ENCODE measurements at regions not wholly inside any gene's neighbourhood (a gene's known extent, or its start where the extent isn't known, plus 50 kb on each side); places are given as distances from the start of the nearest gene placed in this dataset.

DNA sequence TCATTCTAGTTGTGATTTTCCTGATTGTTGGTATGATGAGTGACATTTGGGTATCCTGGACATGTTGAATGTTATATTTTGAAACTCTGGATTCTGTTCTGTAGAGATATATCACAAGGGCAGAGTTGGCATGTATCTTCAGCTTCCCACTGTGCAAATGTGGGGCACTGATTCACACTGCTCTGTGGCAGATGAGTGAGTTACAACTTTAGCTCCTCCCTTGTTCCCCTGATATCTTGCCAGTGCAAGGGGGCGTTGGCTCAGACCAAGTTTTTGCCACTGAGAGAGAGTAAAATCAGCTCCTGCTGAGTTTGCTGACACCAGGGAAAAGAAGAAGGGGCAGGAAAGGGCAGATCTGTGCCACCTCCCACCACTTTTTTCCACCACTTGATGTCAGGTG is 199.6 kb upstream of the MMADHC start:
- Histone ChIP-seq H3K4me1 (no peaks in the 10 kb centered on the region), H3K36me3 (no peaks in the 10 kb centered on the region), H3K9me3 (no peaks in the 10 kb centered on the region), H3K27me3 (no peaks in the 10 kb centered on the region), H3K4me3 (ENCODE audit: low read depth, low read length) (no peak overlapping the region)
- TF ChIP-seq, protein P1, sequence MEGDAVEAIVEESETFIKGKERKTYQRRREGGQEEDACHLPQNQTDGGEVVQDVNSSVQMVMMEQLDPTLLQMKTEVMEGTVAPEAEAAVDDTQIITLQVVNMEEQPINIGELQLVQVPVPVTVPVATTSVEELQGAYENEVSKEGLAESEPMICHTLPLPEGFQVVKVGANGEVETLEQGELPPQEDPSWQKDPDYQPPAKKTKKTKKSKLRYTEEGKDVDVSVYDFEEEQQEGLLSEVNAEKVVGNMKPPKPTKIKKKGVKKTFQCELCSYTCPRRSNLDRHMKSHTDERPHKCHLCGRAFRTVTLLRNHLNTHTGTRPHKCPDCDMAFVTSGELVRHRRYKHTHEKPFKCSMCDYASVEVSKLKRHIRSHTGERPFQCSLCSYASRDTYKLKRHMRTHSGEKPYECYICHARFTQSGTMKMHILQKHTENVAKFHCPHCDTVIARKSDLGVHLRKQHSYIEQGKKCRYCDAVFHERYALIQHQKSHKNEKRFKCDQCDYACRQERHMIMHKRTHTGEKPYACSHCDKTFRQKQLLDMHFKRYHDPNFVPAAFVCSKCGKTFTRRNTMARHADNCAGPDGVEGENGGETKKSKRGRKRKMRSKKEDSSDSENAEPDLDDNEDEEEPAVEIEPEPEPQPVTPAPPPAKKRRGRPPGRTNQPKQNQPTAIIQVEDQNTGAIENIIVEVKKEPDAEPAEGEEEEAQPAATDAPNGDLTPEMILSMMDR (IDR thresholded peaks at IDR 0.05; ENCODE audit: low read depth, low read length) = no peak
- no peak for DNase-seq

DNA sequence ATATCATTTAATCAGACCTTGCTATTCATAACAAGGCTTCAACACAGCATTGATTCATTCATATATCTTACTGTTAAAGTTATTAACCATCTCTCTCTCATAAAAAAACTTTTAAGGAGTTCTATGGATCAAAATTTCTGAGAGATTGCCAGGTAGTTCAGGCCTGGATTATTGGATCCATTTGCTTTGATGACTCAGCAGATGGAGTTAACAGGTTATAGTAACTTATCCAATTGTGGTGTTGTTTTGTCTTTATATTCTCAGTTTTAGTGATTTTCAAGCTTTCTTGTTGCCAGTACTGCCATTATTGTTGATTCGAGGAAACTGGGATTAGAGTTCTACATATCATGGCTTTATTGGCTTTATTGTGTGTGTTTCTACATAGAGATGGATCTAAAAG is 195.7 kb upstream of the MMADHC start:
- Histone ChIP-seq H3K27me3 (no peaks in the 10 kb centered on the region), H3K9me3 (no peaks in the 10 kb centered on the region), H3K4me3 (ENCODE audit: low read depth, low read length) (no peak overlapping the region), H3K4me1 (no peaks in the 10 kb centered on the region), H3K36me3 (no peaks in the 10 kb centered on the region)
- TF ChIP-seq, protein P1 (IDR thresholded peaks at IDR 0.05; ENCODE audit: low read depth, low read length) = no peak
- no peak for DNase-seq

DNA sequence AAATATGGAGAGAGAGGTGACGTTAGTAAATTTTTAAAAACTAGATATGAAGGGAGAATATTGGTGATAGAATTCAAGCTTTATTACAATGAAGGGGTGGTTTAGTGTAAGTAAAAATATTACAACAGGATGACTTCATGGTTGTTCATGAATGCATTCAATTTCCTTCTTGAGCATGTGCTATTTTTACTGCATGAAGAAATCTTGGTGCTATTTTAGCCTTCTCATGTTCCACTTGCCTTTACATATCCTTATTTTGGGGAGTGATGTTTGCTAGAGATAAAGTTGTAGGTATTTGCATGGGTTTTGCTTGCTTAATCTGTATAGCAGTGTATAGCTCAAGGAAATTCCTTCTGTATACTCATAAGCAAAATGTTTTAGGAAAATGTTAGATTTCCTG is 195.0 kb upstream of the MMADHC start:
- H3K4me3 ChIP-seq (ENCODE audit: low read depth, low read length) = no peak overlapping the region
- H3K4me1 ChIP-seq = no peaks in the 10 kb centered on the region
- no peaks in the 10 kb centered on the region for H3K27me3 ChIP-seq
- TF ChIP-seq, protein P1 (IDR thresholded peaks at IDR 0.05; ENCODE audit: low read depth, low read length) = no peak
- no peaks in the 10 kb centered on the region for H3K9me3 ChIP-seq
- DNase-seq = no peak
- no peaks in the 10 kb centered on the region for H3K36me3 ChIP-seq

DNA sequence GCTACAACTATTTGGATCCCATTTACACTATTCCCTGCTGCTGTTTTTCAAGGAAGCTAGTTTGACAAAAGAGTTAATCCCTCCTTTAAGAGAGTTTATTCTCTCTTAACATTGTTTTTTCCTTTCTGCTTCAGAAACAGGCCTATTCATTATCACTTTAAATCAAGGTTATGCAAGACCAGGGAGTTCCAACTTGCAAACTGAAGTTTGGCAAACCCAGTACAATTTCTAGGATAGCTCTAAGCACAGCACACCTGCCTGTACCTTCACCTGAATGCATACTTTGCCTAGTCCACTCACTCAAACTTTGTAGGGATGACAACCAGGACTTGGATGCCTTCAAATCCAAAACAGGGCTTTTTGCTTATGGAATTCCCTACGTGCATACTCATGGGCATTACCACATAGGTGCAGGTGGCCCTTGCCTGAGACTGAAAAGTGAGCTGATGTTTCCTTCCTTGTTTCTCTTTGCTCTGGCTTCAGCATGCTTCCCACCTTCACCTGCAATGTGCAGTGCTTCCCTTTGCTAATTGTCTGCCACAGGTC is 193.8 kb upstream of the MMADHC start:
- no peak overlapping the region for H3K4me3 ChIP-seq (ENCODE audit: low read depth, low read length)
- H3K36me3 ChIP-seq = no peaks in the 10 kb centered on the region
- H3K27me3 ChIP-seq = no peaks in the 10 kb centered on the region
- TF ChIP-seq, protein P1 (IDR thresholded peaks at IDR 0.05; ENCODE audit: low read depth, low read length) = no peak
- H3K9me3 ChIP-seq = no peaks in the 10 kb centered on the region
- no peaks in the 10 kb centered on the region for H3K4me1 ChIP-seq
- no peak for DNase-seq

DNA sequence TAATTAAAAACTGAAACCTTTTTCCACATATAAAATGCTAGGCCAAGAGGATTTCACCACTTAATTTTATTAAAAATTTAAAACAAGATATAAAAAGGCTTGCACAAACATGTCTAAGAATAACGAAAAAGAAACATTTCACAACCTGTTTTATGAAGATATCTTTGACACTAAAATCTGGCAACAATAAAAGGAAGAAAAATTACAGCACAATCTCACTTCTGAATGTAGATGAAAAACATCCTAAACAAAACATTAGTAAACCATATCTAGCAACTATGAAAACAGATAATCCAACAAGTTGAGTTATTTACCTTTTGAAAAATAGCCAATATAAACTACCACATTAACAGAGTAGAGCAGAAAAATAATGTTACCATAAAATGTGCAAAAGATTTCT is 185.4 kb upstream of the MMADHC start:
- no peaks in the 10 kb centered on the region for H3K36me3 ChIP-seq
- H3K4me1 ChIP-seq = no peaks in the 10 kb centered on the region
- DNase-seq = no peak
- H3K4me3 ChIP-seq (ENCODE audit: low read depth, low read length) = no peak overlapping the region
- H3K27me3 ChIP-seq = no peaks in the 10 kb centered on the region
- TF ChIP-seq, protein P1 (IDR thresholded peaks at IDR 0.05; ENCODE audit: low read depth, low read length) = no peak
- H3K9me3 ChIP-seq = no peaks in the 10 kb centered on the region

DNA sequence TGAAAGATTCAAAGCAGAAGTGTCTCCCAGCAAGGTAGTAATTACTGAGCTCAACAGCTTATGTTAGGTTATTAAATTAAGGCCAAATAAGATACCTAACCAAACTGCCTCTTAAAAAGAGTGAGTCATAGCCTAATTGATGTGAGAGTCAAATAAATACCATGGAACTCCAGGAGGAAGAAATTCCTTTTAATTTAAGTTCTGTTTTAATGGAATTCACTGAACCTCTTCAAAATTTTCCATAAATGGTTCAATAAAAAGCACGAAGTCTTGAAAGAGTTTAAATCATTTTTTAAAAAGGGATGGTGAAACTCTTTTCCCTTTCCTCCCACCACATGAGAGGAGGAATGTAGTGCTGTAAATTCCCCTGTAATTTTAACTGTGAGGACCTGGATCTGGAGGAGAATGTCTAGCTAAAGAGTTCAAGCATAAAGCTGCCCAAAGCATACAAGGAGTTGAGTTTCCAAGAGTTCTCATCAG is 180.8 kb upstream of the MMADHC start:
- no peaks in the 10 kb centered on the region for H3K4me1 ChIP-seq
- no peak for DNase-seq
- no peaks in the 10 kb centered on the region for H3K36me3 ChIP-seq
- TF ChIP-seq, protein P1 (IDR thresholded peaks at IDR 0.05; ENCODE audit: low read depth, low read length) = no peak
- H3K4me3 ChIP-seq (ENCODE audit: low read depth, low read length) = no peak overlapping the region
- H3K27me3 ChIP-seq = no peaks in the 10 kb centered on the region
- H3K9me3 ChIP-seq = no peaks in the 10 kb centered on the region

All from BE2C (cell line).